T-helper 1 cell (primary cell): ENCODE measurements at regions not wholly inside any gene's neighbourhood (a gene's known extent, or its start where the extent isn't known, plus 50 kb on each side); places are given as distances from the start of the nearest gene placed in this dataset.

Source experiments
- DNase-seq, 5 donors: peaks; one replicate each; pipeline ENCODE4 v3.0.0-alpha.2; 2012 to 2020

GRCh38 chr3:111314181-111314873 is 227.7 kb upstream of the CD96 start:
- DNase-seq, result no peak

GRCh38 chr3:111314898-111315297 is 227.1 kb upstream of the CD96 start:
- DNase-seq, result peak in 1 of 5 donors; percentile 44

- DNase-seq, result no peak
These were observed 225.9 kb upstream of the CD96 start for GRCh38 chr3:111315930-111316587.

GRCh38 chr3:111318289-111318688 is 223.7 kb upstream of the CD96 start:
- no peak for DNase-seq

GRCh38 chr3:111319598-111319997 is 222.4 kb upstream of the CD96 start:
- DNase-seq, result no peak

- no peak for DNase-seq
These were observed 220.2 kb upstream of the CD96 start for GRCh38 chr3:111321786-111322185.

- no peak for DNase-seq
These were observed 219.0 kb upstream of the CD96 start for GRCh38 chr3:111323019-111323418.

- no peak for DNase-seq
These were observed 217.8 kb upstream of the CD96 start for GRCh38 chr3:111324151-111324550.

- peak in 1 of 5 donors; percentile 36 for DNase-seq
These were observed 217.4 kb upstream of the CD96 start for GRCh38 chr3:111324645-111325044.

GRCh38 chr3:111325160-111325718 is 216.8 kb upstream of the CD96 start:
- no peak for DNase-seq

- peak in 1 of 5 donors; percentile 26 for DNase-seq
These were observed 215.6 kb upstream of the CD96 start for GRCh38 chr3:111326144-111326995.

GRCh38 chr3:111331306-111331705 is 210.7 kb upstream of the CD96 start:
- no peak for DNase-seq

- no peak for DNase-seq
These were observed 210.1 kb upstream of the CD96 start for GRCh38 chr3:111331912-111332311.

GRCh38 chr3:111332488-111333080 is 209.4 kb upstream of the CD96 start:
- DNase-seq, result no peak

GRCh38 chr3:111333642-111334041 is 208.4 kb upstream of the CD96 start:
- DNase-seq, result no peak

GRCh38 chr3:111335512-111336303 is 206.3 kb upstream of the CD96 start:
- DNase-seq, result peak in 1 of 5 donors; percentile 30

GRCh38 chr3:111336511-111336910 is 205.5 kb upstream of the CD96 start:
- peak in 1 of 5 donors; percentile 47 for DNase-seq

GRCh38 chr3:111338059-111338698 is 203.8 kb upstream of the CD96 start:
- peak in 3 of 5 donors; percentile 2 to 51 (median 5) for DNase-seq

- no peak for DNase-seq
These were observed 203.0 kb upstream of the CD96 start for GRCh38 chr3:111339017-111339416.

- no peak for DNase-seq
These were observed 190.7 kb upstream of the CD96 start for GRCh38 chr3:111351334-111351733.

- no peak for DNase-seq
These were observed 189.4 kb upstream of the CD96 start for GRCh38 chr3:111352585-111352984.
